Activated naive CD4-positive, alpha-beta T cell treated with anti-CD3 and anti-CD28 coated beads, Interleukin-2, amount 10 ng/mL, durations not matched to agents 7 days and 5 days (primary cell): ENCODE measurements at regions not wholly inside any gene's neighbourhood (a gene's known extent, or its start where the extent isn't known, plus 50 kb on each side); places are given as distances from the start of the nearest gene placed in this dataset.

Experiments used
- CTCF ChIA-PET: fragments of 350-600 bp; sonication (Branson Sonifier 250); formaldehyde crosslinking; loops from one replicate; lab custom pipeline; 2021; ENCODE audit warnings: antibody characterized with exemption; lab: Charles Lee
- DNase-seq: peaks from one replicate; pipeline ENCODE4 v3.0.0-alpha.2; 2020
- H3K27ac Mint-ChIP-seq: one replicate; pipeline ENCODE4 v1.8.0; 2021; ENCODE audit warnings: mild to moderate bottlenecking, moderate library complexity, mixed read lengths
- H3K27me3 Mint-ChIP-seq: one replicate; pipeline ENCODE4 v1.8.0; 2021; ENCODE audit warnings: mild to moderate bottlenecking, mixed read lengths
- H3K36me3 Mint-ChIP-seq: one replicate; pipeline ENCODE4 v1.8.0; 2021; ENCODE audit warnings: mixed read lengths
- H3K4me1 Mint-ChIP-seq: one replicate; pipeline ENCODE4 v1.8.0; 2021; ENCODE audit warnings: mixed read lengths
- H3K4me3 Mint-ChIP-seq: one replicate; pipeline ENCODE4 v1.8.0; 2021; ENCODE audit warnings: mild to moderate bottlenecking, moderate library complexity, mixed read lengths
- H3K9me3 Mint-ChIP-seq: one replicate; pipeline ENCODE4 v1.8.0; 2021; ENCODE audit warnings: mixed read lengths

DNA sequence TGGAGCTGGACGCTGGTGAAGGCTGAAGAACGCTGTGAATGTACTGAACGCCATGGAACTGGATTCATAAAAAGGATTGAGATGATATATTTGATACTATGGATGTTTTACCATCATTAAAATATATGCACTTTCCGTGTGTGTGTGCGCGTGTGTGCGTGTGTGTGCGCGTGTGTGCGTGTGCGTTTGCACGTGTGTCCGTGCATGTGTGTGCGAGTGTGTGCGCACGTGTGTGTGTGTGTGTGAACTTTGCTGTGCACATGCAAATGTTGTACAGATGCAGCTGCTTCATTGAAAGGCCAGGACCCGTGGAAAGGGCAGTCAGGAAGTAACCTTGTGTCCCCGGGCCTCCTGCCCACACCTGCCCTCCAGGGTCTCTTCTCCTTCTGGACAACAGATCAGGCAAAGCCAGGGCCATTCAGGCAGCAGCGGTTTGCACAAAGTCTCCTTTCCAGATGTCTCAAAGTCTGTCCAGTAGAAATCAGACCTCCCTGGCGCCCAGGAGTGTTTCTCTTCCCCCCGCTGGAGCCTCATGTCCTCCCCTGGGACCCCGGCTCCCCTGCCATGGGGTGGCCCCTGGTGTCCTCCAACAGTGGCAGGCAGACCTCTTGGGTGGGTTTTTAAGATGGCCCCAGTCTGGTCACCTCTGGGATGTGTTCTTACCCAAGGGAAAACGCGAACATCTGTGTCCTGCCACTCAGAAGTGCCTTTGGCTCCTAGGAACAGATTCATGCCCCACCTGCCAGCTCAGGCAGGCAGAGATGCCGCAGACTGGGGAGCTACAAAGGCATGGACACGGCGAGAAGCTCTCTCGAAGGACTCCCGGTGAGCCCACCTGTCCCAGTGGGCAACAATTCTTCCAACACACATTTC lies 86.1 kb upstream of the GPC1 start:
- CTCF ChIA-PET = no interaction called here
- Mint-ChIP-seq H3K27ac (no peak overlapping the region), H3K36me3 (no peaks in the 10 kb centered on the region), H3K27me3 (no peaks in the 10 kb centered on the region), H3K4me3 (no peak overlapping the region), H3K4me1 (no peaks in the 10 kb centered on the region), H3K9me3 (no peaks in the 10 kb centered on the region)
- no peak for DNase-seq

GRCh38 chr2:240350006-240350355 lies 85.5 kb upstream of the GPC1 start:
- CTCF ChIA-PET = no interaction called here
- no peaks in the 10 kb centered on the region for H3K36me3 Mint-ChIP-seq
- no peaks in the 10 kb centered on the region for H3K4me1 Mint-ChIP-seq
- no peak for DNase-seq
- no peak overlapping the region for H3K27ac Mint-ChIP-seq
- no peak overlapping the region for H3K4me3 Mint-ChIP-seq
- no peaks in the 10 kb centered on the region for H3K27me3 Mint-ChIP-seq
- H3K9me3 Mint-ChIP-seq = no peaks in the 10 kb centered on the region

- Mint-ChIP-seq H3K36me3 (no peaks in the 10 kb centered on the region), H3K27me3 (no peaks in the 10 kb centered on the region), H3K4me3 (no peak overlapping the region), H3K27ac (no peak overlapping the region), H3K9me3 (no peaks in the 10 kb centered on the region), H3K4me1 (no peaks in the 10 kb centered on the region)
- no peak for DNase-seq
- CTCF ChIA-PET = no interaction called here
Observed at GRCh38 chr2:240350696-240351087, 84.8 kb upstream of the GPC1 start.

- no peaks in the 10 kb centered on the region for H3K36me3 Mint-ChIP-seq
- CTCF ChIA-PET = no interaction called here
- no peaks in the 10 kb centered on the region for H3K4me1 Mint-ChIP-seq
- no peak for DNase-seq
- no peak overlapping the region for H3K27ac Mint-ChIP-seq
- no peaks in the 10 kb centered on the region for H3K9me3 Mint-ChIP-seq
- no peaks in the 10 kb centered on the region for H3K27me3 Mint-ChIP-seq
- H3K4me3 Mint-ChIP-seq = no peak overlapping the region
Observed at GRCh38 chr2:240351088-240351741, 84.2 kb upstream of the GPC1 start.

DNA sequence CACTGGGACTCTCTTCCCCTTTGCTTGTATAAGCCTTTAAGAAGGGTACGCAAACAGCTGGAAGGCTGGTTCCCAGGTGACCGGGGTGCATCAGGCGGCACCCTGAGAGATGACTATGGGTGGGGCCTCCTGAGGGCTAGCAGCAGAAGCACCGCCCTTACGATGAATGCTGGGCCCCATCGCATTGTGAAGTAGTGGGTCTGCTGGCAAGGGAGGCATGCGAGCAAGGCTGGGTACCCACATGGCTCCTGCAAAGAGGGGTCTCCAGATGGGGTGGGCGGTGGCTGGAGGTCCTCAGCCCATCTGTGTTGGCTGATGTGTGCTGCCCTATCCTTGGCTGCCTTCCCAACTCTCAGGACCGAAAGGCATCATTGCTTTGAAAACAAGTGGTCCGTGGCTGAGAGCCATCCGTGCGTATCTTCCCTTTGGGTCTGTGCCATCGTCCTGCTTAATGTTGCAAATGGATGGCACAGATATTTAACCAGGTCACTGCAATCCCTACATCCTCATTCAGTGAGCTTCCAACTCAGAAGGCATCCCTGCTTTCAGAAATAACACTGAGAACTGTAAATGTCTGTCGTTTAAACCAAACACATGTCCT lies 83.5 kb upstream of the GPC1 start:
- Mint-ChIP-seq H3K9me3 (no peaks in the 10 kb centered on the region), H3K4me3 (no peak overlapping the region), H3K27ac (no peak overlapping the region), H3K36me3 (no peaks in the 10 kb centered on the region), H3K27me3 (no peaks in the 10 kb centered on the region), H3K4me1 (no peaks in the 10 kb centered on the region)
- DNase-seq = no peak
- CTCF ChIA-PET = no interaction called here

- Mint-ChIP-seq H3K27me3 (no peaks in the 10 kb centered on the region), H3K4me1 (no peaks in the 10 kb centered on the region), H3K36me3 (no peaks in the 10 kb centered on the region), H3K27ac (no peak overlapping the region), H3K9me3 (no peaks in the 10 kb centered on the region), H3K4me3 (no peak overlapping the region)
- no peak for DNase-seq
- CTCF ChIA-PET = no interaction called here
Observed at GRCh38 chr2:240353086-240353798, 82.2 kb upstream of the GPC1 start.

GRCh38 chr2:240353944-240354343 lies 81.5 kb upstream of the GPC1 start:
- no peaks in the 10 kb centered on the region for H3K4me1 Mint-ChIP-seq
- no peak overlapping the region for H3K27ac Mint-ChIP-seq
- DNase-seq = no peak
- no peaks in the 10 kb centered on the region for H3K36me3 Mint-ChIP-seq
- no peaks in the 10 kb centered on the region for H3K27me3 Mint-ChIP-seq
- CTCF ChIA-PET = no interaction called here
- no peaks in the 10 kb centered on the region for H3K9me3 Mint-ChIP-seq
- H3K4me3 Mint-ChIP-seq = no peak overlapping the region

DNA sequence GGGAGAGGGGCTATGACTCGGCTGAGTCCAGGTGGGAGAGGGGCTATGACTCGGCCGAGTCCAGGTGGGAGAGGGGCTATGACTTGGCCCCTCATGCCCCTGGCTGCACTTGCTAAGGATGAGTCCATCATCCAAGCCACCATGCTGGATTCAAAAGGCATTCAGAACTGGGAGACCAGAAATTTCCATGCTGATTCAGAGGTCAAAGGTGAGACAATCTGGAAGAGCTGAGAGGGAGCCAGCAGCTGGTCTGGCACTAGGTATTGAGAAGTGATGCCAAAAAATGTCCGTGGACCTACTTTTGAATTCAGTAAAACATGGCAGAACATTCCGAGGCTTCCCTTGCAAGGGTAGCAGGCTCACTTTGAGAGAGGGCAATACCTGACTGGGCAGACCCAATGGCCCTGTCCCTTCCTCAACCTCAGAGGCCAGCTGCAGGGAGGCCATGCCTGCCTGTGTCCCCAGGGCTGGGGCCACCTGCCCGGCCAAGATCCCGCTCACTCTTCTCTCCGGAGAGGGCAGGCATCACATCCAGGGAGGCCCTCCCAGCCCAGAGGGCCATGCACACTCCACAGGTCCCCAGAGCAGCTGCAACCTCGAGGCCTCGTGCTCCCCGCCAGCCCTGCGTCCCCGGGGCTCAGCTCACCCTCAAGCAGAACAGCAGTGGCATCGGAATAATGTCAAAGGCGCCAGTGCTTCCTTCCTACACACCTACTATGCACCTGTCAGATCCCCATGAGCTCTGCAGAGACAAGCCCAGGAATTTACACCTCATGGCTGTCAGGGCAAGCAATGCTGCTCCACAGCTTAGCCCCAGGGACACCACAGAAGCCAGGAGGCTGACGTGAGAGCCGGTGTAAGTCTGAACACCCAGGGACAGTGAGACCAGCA lies 80.2 kb upstream of the GPC1 start:
- DNase-seq = no peak
- peaks cover 2% of the 10 kb centered on the region for H3K9me3 Mint-ChIP-seq
- no peak overlapping the region for H3K4me3 Mint-ChIP-seq
- CTCF ChIA-PET = no interaction called here
- H3K27me3 Mint-ChIP-seq = no peaks in the 10 kb centered on the region
- no peaks in the 10 kb centered on the region for H3K36me3 Mint-ChIP-seq
- no peaks in the 10 kb centered on the region for H3K4me1 Mint-ChIP-seq
- no peak overlapping the region for H3K27ac Mint-ChIP-seq

DNA sequence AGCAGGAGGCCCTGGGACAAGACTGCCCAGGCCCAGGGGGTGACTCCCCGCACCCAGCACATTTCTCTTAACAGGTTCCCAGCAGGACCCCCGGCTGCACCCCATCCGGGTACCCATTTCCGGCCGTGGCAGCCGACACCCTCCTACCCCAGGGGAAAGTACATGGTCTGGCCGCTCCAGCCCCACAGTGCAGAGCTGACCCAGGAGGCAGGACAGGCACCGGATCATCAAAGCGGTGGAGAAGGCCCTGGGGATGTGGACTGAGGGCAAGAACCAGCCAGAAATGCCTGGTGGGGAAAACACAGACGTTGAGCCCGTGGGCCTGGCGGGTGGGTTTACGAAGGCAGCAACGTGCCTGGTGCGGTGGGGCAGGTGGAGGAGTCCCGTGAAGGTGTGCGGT lies 79.5 kb upstream of the GPC1 start:
- CTCF ChIA-PET = no interaction called here
- no peaks in the 10 kb centered on the region for H3K36me3 Mint-ChIP-seq
- DNase-seq = no peak
- H3K4me3 Mint-ChIP-seq = no peak overlapping the region
- H3K27ac Mint-ChIP-seq = no peak overlapping the region
- peaks cover 6% of the 10 kb centered on the region for H3K9me3 Mint-ChIP-seq
- no peaks in the 10 kb centered on the region for H3K27me3 Mint-ChIP-seq
- H3K4me1 Mint-ChIP-seq = no peaks in the 10 kb centered on the region

DNA sequence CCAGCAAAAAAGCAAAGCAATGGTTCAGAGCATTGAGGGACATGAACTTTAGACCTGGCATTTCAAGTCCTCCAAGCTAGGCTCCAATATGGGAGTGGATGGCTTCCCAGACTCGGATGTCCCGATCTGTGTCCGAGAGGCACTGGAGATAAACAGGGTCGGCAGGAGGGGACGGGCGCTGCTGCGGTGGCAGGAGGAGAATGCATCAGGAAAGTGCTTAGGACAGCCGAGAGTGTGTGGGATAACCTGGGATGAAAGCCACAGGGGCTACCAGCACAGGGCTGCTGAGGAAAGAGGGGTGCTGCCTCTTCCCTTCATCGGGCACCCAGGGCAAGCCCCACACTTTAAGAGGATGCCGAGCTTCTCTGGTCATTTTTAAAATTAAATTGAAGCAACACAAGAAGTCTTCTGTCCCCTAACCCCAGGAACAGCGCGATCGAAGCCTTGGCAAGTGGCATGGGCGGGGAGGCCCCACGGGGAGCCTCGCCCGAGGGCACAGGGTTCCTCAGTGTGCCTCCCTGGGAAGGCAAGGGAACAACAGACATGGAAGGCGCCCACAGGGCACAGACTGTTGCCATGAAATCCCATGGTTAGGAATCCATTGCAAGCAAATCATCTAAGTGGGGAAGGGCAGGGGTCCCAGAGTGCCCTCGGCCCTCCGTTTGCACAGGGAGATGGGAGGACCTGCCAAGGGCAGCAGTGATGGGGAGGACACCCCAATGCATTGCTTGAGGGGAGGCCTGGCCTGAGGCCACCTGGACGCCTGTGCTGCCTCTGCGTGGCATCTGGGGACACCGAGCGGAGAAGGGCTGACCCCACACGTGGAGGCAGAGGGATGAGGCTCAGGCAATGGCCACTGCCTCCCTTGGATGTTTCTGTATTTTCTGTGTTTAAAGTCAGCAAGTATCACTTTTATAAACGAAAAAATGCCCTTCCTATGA lies 78.5 kb upstream of the GPC1 start:
- no peaks in the 10 kb centered on the region for H3K4me1 Mint-ChIP-seq
- no peak overlapping the region for H3K4me3 Mint-ChIP-seq
- CTCF ChIA-PET = no interaction called here
- no peaks in the 10 kb centered on the region for H3K27me3 Mint-ChIP-seq
- no peaks in the 10 kb centered on the region for H3K36me3 Mint-ChIP-seq
- DNase-seq = no peak
- H3K27ac Mint-ChIP-seq = no peak overlapping the region
- peaks cover 9% of the 10 kb centered on the region for H3K9me3 Mint-ChIP-seq

GRCh38 chr2:240357641-240358012 lies 77.8 kb upstream of the GPC1 start:
- Mint-ChIP-seq H3K36me3 (no peaks in the 10 kb centered on the region), H3K27me3 (no peaks in the 10 kb centered on the region), H3K4me3 (no peak overlapping the region), H3K9me3 (peaks cover 9% of the 10 kb centered on the region), H3K4me1 (no peaks in the 10 kb centered on the region), H3K27ac (no peak overlapping the region)
- CTCF ChIA-PET = no interaction called here
- DNase-seq = no peak

GRCh38 chr2:240358080-240358479 lies 77.4 kb upstream of the GPC1 start:
- no peaks in the 10 kb centered on the region for H3K4me1 Mint-ChIP-seq

DNA sequence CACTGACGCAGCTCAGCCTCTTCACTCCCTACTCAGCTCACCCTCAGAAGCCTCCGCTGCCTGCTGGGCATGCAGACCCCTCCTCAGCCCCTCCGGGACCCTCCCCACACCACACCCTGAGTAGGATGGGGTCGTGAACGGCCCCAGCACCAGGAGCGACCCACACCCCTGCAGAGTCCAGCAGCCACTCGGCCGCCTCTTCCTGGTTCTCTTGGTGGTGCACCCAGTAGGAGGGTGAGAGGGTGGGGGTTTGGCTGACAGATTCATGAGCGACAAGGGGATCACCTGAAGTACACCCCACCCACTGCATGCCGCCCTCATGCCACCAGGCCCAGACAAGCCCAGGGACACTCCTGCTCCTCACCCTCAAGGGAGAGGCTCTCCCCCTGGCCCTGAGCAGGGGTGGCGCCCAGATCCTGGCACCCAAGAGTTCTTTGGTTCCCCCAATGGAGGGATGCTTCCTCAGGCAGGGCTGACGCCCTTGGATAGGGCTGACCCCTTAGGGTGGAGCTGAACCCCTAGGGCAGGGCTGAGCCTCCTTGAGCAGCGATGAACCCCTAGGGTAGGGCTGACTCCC lies 76.6 kb upstream of the GPC1 start:
- DNase-seq = no peak
- no peak overlapping the region for H3K27ac Mint-ChIP-seq
- peaks cover 9% of the 10 kb centered on the region for H3K9me3 Mint-ChIP-seq
- no peaks in the 10 kb centered on the region for H3K4me1 Mint-ChIP-seq
- CTCF ChIA-PET = no interaction called here
- H3K36me3 Mint-ChIP-seq = no peaks in the 10 kb centered on the region
- no peaks in the 10 kb centered on the region for H3K27me3 Mint-ChIP-seq
- no peak overlapping the region for H3K4me3 Mint-ChIP-seq

More at GRCh38 chr2:240358080-240358479, 77.4 kb upstream of the GPC1 start:
- CTCF ChIA-PET = no interaction called here
- no peak for DNase-seq
- Mint-ChIP-seq H3K27ac (no peak overlapping the region), H3K4me3 (no peak overlapping the region), H3K27me3 (no peaks in the 10 kb centered on the region), H3K36me3 (no peaks in the 10 kb centered on the region), H3K9me3 (peaks cover 9% of the 10 kb centered on the region)
